ENCODE measurements at regions not wholly inside any gene's neighbourhood (a gene's known extent, or its start where the extent isn't known, plus 50 kb on each side); places are given as distances from the start of the nearest gene placed in this dataset.
"Not testable (repeated sequence)": the region's sequence is repeated elsewhere in the genome, so short reads cannot be mapped to it uniquely, and the experiment has no call there.

GRCh38 chr15:87672309-87673288 lies 583.9 kb downstream of the NTRK3 start:
- peak; percentile 40 for DNase-seq (ENCODE audit: low read depth)

DNA sequence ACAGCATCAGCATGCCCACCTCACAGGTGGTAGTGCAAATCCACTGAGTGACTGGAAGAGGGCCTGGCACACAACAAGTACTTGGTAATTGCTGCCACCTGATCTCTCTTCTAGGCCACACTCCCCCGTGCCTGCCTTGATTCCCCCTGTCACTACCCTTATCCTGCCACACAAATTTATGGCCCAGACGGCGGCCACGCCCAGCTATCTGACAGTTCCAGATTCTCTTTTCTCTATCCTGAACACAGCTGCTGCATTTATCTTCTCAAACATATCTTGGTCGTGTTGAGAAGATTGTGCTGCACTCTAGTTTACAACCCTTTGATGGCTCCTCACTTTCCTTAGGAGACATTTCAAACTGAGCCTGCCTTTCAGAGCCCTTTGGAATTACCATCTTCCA lies 585.2 kb downstream of the NTRK3 start:
- no peak for DNase-seq (ENCODE audit: low read depth)

DNA sequence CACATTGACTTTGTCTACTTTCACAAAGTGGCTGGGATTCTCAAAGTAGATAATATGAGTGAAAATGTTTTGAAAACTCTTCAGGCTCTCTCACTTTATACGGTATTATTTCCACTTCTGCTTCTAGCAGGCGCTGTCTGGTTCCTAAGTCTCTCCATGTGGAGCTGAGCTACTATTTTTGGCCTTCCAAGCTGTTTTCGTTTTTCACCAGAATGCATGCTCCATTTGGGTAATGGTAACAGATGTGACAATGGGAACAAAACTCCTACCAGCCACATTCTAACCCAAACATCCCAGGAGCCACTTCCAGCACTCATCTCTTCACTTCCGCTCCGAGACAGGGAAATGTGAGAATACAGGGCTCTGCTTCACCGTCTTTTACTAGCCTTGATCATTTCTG lies 586.7 kb downstream of the NTRK3 start:
- no peak for DNase-seq (ENCODE audit: low read depth)

- not testable (repeated sequence) for DNase-seq (ENCODE audit: low read depth)
Measured at GRCh38 chr15:87668768-87669564, 587.6 kb downstream of the NTRK3 start.

GRCh38 chr15:87667643-87668042 lies 588.9 kb downstream of the NTRK3 start:
- DNase-seq (ENCODE audit: low read depth): no peak

- DNase-seq (ENCODE audit: low read depth): no peak
Measured at GRCh38 chr15:87662575-87662974, 594.0 kb downstream of the NTRK3 start.

DNA sequence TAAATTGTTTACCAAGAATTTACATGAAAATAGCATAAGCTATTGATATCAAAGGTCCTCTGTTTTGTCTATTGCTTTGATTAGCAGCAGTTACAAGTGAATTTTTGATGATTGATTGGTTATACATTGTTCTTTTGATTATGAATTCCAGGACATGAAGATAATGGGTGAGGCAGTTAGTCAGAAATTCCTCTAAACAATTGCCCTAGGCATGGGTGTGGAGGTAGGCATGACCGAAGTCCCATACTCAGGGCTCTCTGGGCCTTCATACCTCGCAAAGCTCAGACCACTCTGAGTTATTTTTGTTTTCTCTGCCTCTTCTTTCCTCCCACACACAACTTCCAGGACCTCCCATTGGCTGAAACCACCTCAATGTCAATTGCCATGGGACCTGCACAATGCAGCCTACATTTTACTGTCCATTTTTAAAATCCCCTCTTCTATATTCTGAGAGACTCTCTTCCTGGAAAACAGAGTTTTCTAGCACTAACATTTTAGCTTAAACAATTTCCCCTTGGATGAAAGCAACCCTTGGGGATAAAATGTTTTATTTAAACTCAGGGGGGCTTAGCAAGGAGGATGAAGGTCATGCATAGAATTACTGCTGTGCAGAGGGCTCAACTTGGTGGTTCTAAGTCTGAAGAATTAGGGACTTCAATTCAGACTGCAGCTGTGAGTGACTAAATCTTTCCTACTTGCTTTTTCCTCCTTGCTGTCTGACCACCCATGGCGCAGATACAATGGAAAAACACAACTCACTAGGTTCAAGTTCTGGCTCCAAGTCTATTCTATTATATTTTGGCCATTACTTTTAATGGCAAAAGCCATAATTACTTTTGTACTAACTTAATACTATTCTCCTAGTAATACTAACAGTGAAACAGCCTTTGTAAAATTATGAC lies 594.8 kb downstream of the NTRK3 start:
- DNase-seq (ENCODE audit: low read depth): no peak

GRCh38 chr15:87660251-87661129 lies 596.0 kb downstream of the NTRK3 start:
- no peak for DNase-seq (ENCODE audit: low read depth)

- DNase-seq (ENCODE audit: low read depth): no peak
Measured at GRCh38 chr15:87656372-87656771, 600.2 kb downstream of the NTRK3 start.

DNA sequence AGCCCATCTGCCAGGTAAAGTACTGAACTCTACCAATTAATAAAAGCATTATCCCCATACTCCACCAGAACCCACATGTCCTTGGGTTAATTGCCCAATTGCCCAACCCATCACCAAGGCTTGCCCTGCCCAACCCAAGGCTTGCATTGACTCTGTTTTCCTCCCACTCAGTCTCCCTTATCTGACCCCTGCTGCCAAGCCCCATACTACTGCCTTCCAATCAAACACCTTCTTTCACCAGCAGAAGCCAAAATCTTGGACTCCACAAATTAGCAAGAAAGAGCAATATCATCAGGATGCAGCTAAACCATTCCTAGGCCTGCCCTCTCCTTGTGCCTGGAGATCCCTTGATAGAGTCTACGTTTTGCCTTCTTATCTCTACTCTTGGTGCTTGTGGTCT lies 602.9 kb downstream of the NTRK3 start:
- DNase-seq (ENCODE audit: low read depth): no peak

GRCh38 chr15:87649175-87649574 lies 607.4 kb downstream of the NTRK3 start:
- no peak for DNase-seq (ENCODE audit: low read depth)

- DNase-seq (ENCODE audit: low read depth): peak; percentile 84
Measured at GRCh38 chr15:87648278-87648677, 608.3 kb downstream of the NTRK3 start.

GRCh38 chr15:87645723-87646122 lies 610.8 kb downstream of the NTRK3 start:
- DNase-seq (ENCODE audit: low read depth): no peak

GRCh38 chr15:87642997-87643396 lies 613.5 kb downstream of the NTRK3 start:
- not testable (repeated sequence) for DNase-seq (ENCODE audit: low read depth)

DNA sequence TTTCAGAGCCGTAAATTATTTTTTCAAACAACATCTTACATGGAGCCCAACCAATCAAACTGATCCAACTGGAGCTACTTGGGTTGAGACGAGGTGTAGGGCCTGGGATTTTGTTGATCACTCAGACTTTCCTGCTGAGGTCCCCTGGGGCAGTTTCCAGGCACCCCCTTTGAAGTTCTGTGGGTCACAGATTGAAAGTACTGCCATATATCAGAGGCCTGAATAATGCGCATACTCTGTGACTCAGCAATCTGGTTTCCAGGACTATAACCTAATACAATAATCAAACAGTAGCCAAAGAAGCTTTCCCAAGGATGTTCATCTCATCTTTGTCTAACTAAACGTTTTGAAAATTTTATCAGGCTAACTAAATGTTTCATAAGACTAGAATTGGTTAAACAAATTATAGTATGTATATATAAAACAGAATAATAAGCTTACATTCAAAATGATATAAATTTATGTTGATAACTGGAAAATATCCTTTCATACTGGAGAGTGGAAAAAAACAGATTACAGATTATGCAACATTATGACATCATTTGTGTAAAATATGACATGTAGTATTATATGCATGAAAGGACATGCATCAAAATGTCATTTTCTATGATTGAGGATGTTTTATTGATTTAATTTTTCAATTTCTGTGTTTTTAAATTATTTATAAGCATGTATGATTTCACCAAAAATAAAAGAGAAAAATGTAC lies 617.1 kb downstream of the NTRK3 start:
- DNase-seq (ENCODE audit: low read depth): no peak

GRCh38 chr15:87638554-87639083 lies 617.9 kb downstream of the NTRK3 start:
- no peak for DNase-seq (ENCODE audit: low read depth)

DNA sequence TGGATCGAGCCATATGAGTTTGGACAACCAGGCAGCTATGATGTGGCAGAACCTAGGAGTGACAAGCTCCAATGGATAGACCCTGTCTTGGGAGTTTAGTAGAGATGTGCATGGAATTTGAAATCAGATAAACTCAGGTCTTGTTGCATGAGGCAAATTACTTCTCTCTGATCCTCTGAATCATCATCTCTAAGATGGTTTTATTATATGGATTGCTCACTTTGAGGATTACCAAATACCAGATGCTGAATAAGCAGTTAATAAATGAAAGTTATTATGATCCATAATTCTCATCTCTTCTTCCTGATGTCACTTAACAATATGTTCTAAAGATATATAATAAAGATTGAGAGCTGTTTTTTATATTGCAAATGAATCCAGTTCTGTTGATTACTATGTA lies 622.2 kb downstream of the NTRK3 start:
- DNase-seq (ENCODE audit: low read depth): peak; percentile 41

- DNase-seq (ENCODE audit: low read depth): no peak
Measured at GRCh38 chr15:87633525-87633924, 623.0 kb downstream of the NTRK3 start.

GRCh38 chr15:87632364-87632763 lies 624.2 kb downstream of the NTRK3 start:
- no peak for DNase-seq (ENCODE audit: low read depth)

- no peak for DNase-seq (ENCODE audit: low read depth)
Measured at GRCh38 chr15:87631775-87632174, 624.8 kb downstream of the NTRK3 start.

Data from amniotic epithelial cell (primary cell).